ENCODE measurements at regions not wholly inside any gene's neighbourhood (a gene's known extent, or its start where the extent isn't known, plus 50 kb on each side); places are given as distances from the start of the nearest gene placed in this dataset.

GRCh38 chr4:159051245-159052071, 51.4 kb upstream of the RAPGEF2 start:
- ATAC-seq (ENCODE audit: insufficient read depth, low FRiP score) (no peak), DNase-seq (peak in 1 of 3 donors; percentile 18)
- WGBS, 2 donors: 44 to 48% methylated on average over 7 of the region's 7 CpGs
- no peaks in the 10 kb centered on the region for H3K9me3 ChIP-seq (ENCODE audit: control insufficient read depth in 4 of 4, insufficient read depth in 3 of 4, low read length in 3 of 4)
- no peaks in the 10 kb centered on the region for H3K36me3 ChIP-seq (ENCODE audit: control insufficient read depth in 4 of 4, insufficient read depth in 4 of 4, low read length in 4 of 4)
- TF ChIP-seq CTCF (IDR thresholded peaks at IDR 0.05; ENCODE audit: control extremely low read depth, extremely low read depth): no peak
- H3K27me3 ChIP-seq (ENCODE audit: control insufficient read depth in 3 of 3, insufficient read depth in 3 of 3, low read length in 2 of 3): no peaks in the 10 kb centered on the region
- no peak overlapping the region for H3K9ac ChIP-seq (ENCODE audit: insufficient read depth in 1 of 2, low read length in 2 of 2)
- no peak overlapping the region for H3K4me3 ChIP-seq
- H3K27ac ChIP-seq (ENCODE audit: low read depth in 1 of 2, low read length in 1 of 2): no peak overlapping the region
- H3K4me1 ChIP-seq (ENCODE audit: control insufficient read depth in 5 of 5, insufficient read depth in 5 of 5, low read length in 5 of 5): peaks cover 0 to 4% (median 0%) of the 10 kb centered on the region in 5 donors

- DNase-seq (no peak), ATAC-seq (ENCODE audit: insufficient read depth, low FRiP score) (no peak)
- Histone ChIP-seq H3K27ac (ENCODE audit: low read depth in 1 of 2, low read length in 1 of 2) (no peak overlapping the region), H3K4me1 (ENCODE audit: control insufficient read depth in 5 of 5, insufficient read depth in 5 of 5, low read length in 5 of 5) (peaks cover 0 to 4% (median 0%) of the 10 kb centered on the region in 5 donors), H3K36me3 (ENCODE audit: control insufficient read depth in 4 of 4, insufficient read depth in 4 of 4, low read length in 4 of 4) (no peaks in the 10 kb centered on the region), H3K27me3 (ENCODE audit: control insufficient read depth in 3 of 3, insufficient read depth in 3 of 3, low read length in 2 of 3) (no peaks in the 10 kb centered on the region), H3K9ac (ENCODE audit: insufficient read depth in 1 of 2, low read length in 2 of 2) (no peak overlapping the region), H3K9me3 (ENCODE audit: control insufficient read depth in 4 of 4, insufficient read depth in 3 of 4, low read length in 3 of 4) (no peaks in the 10 kb centered on the region), H3K4me3 (no peak overlapping the region)
- no peak for TF ChIP-seq CTCF (IDR thresholded peaks at IDR 0.05; ENCODE audit: control extremely low read depth, extremely low read depth)
- 92 to 93% methylated on average over 6 of the region's 6 CpGs for WGBS, 2 donors
These were observed 50.6 kb upstream of the RAPGEF2 start for GRCh38 chr4:159052315-159052714.
